Upper lobe of right lung (tissue), 1 donor: ENCODE measurements at regions not wholly inside any gene's neighbourhood (a gene's known extent, or its start where the extent isn't known, plus 50 kb on each side); places are given as distances from the start of the nearest gene placed in this dataset.

Experiments
- ATAC-seq: fragments of 200-7000 bp; cut with Tn5 transposase; one replicate; pipeline ENCODE4 v1.9.1; 2020; ENCODE audit warnings: mild to moderate bottlenecking, moderate library complexity
- DNase-seq: peaks from one replicate; pipeline ENCODE4 v3.0.0-alpha.2; 2020
- H3K27ac ChIP-seq: fragments of 200-600 bp; one replicate; pipeline ENCODE4 v1.8.0; 2022
- H3K27me3 ChIP-seq: fragments of 200-600 bp; one replicate; pipeline ENCODE4 v1.8.0; 2022; ENCODE audit warnings: mild to moderate bottlenecking
- H3K36me3 ChIP-seq: fragments of 200-600 bp; one replicate; pipeline ENCODE4 v1.8.0; 2022
- H3K4me1 ChIP-seq: fragments of 200-600 bp; one replicate; pipeline ENCODE4 v1.8.0; 2022
- H3K4me3 ChIP-seq: fragments of 200-600 bp; one replicate; pipeline ENCODE4 v1.8.0; 2022; ENCODE audit warnings: mild to moderate bottlenecking
- H3K9me3 ChIP-seq: fragments of 200-600 bp; one replicate; pipeline ENCODE4 v1.8.0; 2022
- CTCF ChIP-seq: fragments of 200-600 bp; IDR thresholded peaks from one replicate; pipeline ENCODE4 v1.8.0; 2022; ENCODE audit warnings: antibody characterized with exemption
- intact Hi-C: fragments of 100-400 bp; cut with DNase I; formaldehyde crosslinking; loops from one replicate; pipeline ENCODE4 v1.11.0; 2022
- donor health status: DM: no; HTN: yes; CAD: no; lungs with severe emphysema.

- no peak overlapping the region for H3K4me3 ChIP-seq
- H3K27ac ChIP-seq = no peak overlapping the region
- ATAC-seq (no peak), DNase-seq (no peak)
- no peaks in the 10 kb centered on the region for H3K36me3 ChIP-seq
- no peak for TF ChIP-seq CTCF
- H3K9me3 ChIP-seq = no peaks in the 10 kb centered on the region
- H3K4me1 ChIP-seq = no peaks in the 10 kb centered on the region
- no peaks in the 10 kb centered on the region for H3K27me3 ChIP-seq
- intact Hi-C loops = no loop called here
Measured at GRCh38 chr7:50204581-50204980, 99.9 kb upstream of the IKZF1 start.

GRCh38 chr7:50203521-50203920, 101.0 kb upstream of the IKZF1 start:
- H3K36me3 ChIP-seq = no peaks in the 10 kb centered on the region
- no peak overlapping the region for H3K27ac ChIP-seq
- DNase-seq (no peak), ATAC-seq (no peak)
- no peaks in the 10 kb centered on the region for H3K4me1 ChIP-seq
- TF ChIP-seq CTCF = no peak
- H3K4me3 ChIP-seq = no peak overlapping the region
- H3K27me3 ChIP-seq = no peaks in the 10 kb centered on the region
- intact Hi-C loops = no loop called here
- H3K9me3 ChIP-seq = no peaks in the 10 kb centered on the region

GRCh38 chr7:50202052-50202555, 102.4 kb upstream of the IKZF1 start:
- H3K4me3 ChIP-seq = no peak overlapping the region
- H3K4me1 ChIP-seq = no peaks in the 10 kb centered on the region
- ATAC-seq (no peak), DNase-seq (no peak)
- no peak for TF ChIP-seq CTCF
- H3K27me3 ChIP-seq = no peaks in the 10 kb centered on the region
- no peaks in the 10 kb centered on the region for H3K9me3 ChIP-seq
- H3K36me3 ChIP-seq = no peaks in the 10 kb centered on the region
- intact Hi-C loops = no loop called here
- no peak overlapping the region for H3K27ac ChIP-seq

GRCh38 chr7:50199824-50200223, 104.7 kb upstream of the IKZF1 start:
- no peak for ATAC-seq
- Histone ChIP-seq H3K27me3 (no peaks in the 10 kb centered on the region), H3K36me3 (no peaks in the 10 kb centered on the region), H3K27ac (no peak overlapping the region), H3K4me1 (no peaks in the 10 kb centered on the region), H3K4me3 (no peak overlapping the region), H3K9me3 (no peaks in the 10 kb centered on the region)
- DNase-seq = no peak
- intact Hi-C loops = no loop called here
- no peak for TF ChIP-seq CTCF

GRCh38 chr7:50197549-50197948, 104.5 kb upstream of the ZPBP start:
- intact Hi-C loops = no loop called here
- Histone ChIP-seq H3K4me3 (no peak overlapping the region), H3K9me3 (no peaks in the 10 kb centered on the region), H3K36me3 (no peaks in the 10 kb centered on the region), H3K4me1 (no peaks in the 10 kb centered on the region), H3K27ac (no peak overlapping the region), H3K27me3 (no peaks in the 10 kb centered on the region)
- DNase-seq = no peak
- ATAC-seq = no peak
- no peak for TF ChIP-seq CTCF

GRCh38 chr7:50196719-50197118, 103.7 kb upstream of the ZPBP start:
- H3K36me3 ChIP-seq = no peaks in the 10 kb centered on the region
- TF ChIP-seq CTCF = no peak

More at GRCh38 chr7:50196719-50197118, 103.7 kb upstream of the ZPBP start:
- ATAC-seq (no peak), DNase-seq (no peak)
- no peak overlapping the region for H3K4me3 ChIP-seq
- H3K4me1 ChIP-seq = no peaks in the 10 kb centered on the region
- no peak overlapping the region for H3K27ac ChIP-seq
- H3K9me3 ChIP-seq = no peaks in the 10 kb centered on the region
- no peaks in the 10 kb centered on the region for H3K27me3 ChIP-seq
- intact Hi-C loops = no loop called here
